ENCODE measurements at regions not wholly inside any gene's neighbourhood (a gene's known extent, or its start where the extent isn't known, plus 50 kb on each side); places are given as distances from the start of the nearest gene placed in this dataset.
"Not testable (repeated sequence)": the region's sequence is repeated elsewhere in the genome, so short reads cannot be mapped to it uniquely, and the experiment has no call there.

GRCh38 chr7:149574428-149574827, 76.8 kb upstream of the ZNF746 start:
- not testable (repeated sequence) for TF ChIP-seq POLR2A (IDR thresholded peaks at IDR 0.05; ENCODE audit: low read length); GATA1 (IDR thresholded peaks at IDR 0.05; ENCODE audit: low read depth, low read length)
